GM04503 (cell line): ENCODE measurements at regions not wholly inside any gene's neighbourhood (a gene's known extent, or its start where the extent isn't known, plus 50 kb on each side); places are given as distances from the start of the nearest gene placed in this dataset.

ENCODE experiments used
- DNase-seq: peaks from one replicate; pipeline ENCODE4 v3.0.0-alpha.2; 2012; ENCODE audit warnings: low read depth

- DNase-seq, result no peak
Observed at GRCh38 chr9:1201901-1202300, 151.7 kb downstream of the DMRT2 start.

- no peak for DNase-seq
Observed at GRCh38 chr9:1202512-1203280, 152.5 kb downstream of the DMRT2 start.

- no peak for DNase-seq
Observed at GRCh38 chr9:1207686-1208085, 157.5 kb downstream of the DMRT2 start.

- DNase-seq, result no peak
Observed at GRCh38 chr9:1208157-1208556, 158.0 kb downstream of the DMRT2 start.

- no peak for DNase-seq
Observed at GRCh38 chr9:1210954-1211353, 160.8 kb downstream of the DMRT2 start.

- no peak for DNase-seq
Observed at GRCh38 chr9:1216532-1216931, 166.4 kb downstream of the DMRT2 start.

- DNase-seq, result no peak
Observed at GRCh38 chr9:1217076-1217475, 166.9 kb downstream of the DMRT2 start.

- DNase-seq, result no peak
Observed at GRCh38 chr9:1219284-1219683, 169.1 kb downstream of the DMRT2 start.

- DNase-seq, result no peak
Observed at GRCh38 chr9:1221298-1221697, 171.1 kb downstream of the DMRT2 start.

GRCh38 chr9:1222511-1222910 lies 172.4 kb downstream of the DMRT2 start:
- no peak for DNase-seq

GRCh38 chr9:1231998-1232919 lies 182.1 kb downstream of the DMRT2 start:
- DNase-seq, result peak; percentile 80

GRCh38 chr9:1233568-1233967 lies 183.4 kb downstream of the DMRT2 start:
- DNase-seq, result no peak

- DNase-seq, result no peak
Observed at GRCh38 chr9:1235650-1236049, 185.5 kb downstream of the DMRT2 start.

- DNase-seq, result no peak
Observed at GRCh38 chr9:1236061-1236460, 185.9 kb downstream of the DMRT2 start.

- no peak for DNase-seq
Observed at GRCh38 chr9:1238407-1238806, 188.2 kb downstream of the DMRT2 start.

- DNase-seq, result no peak
Observed at GRCh38 chr9:1248743-1249142, 198.6 kb downstream of the DMRT2 start.

- no peak for DNase-seq
Observed at GRCh38 chr9:1253064-1253979, 203.2 kb downstream of the DMRT2 start.

- no peak for DNase-seq
Observed at GRCh38 chr9:1254071-1254470, 203.9 kb downstream of the DMRT2 start.

- DNase-seq, result no peak
Observed at GRCh38 chr9:1256178-1256577, 206.0 kb downstream of the DMRT2 start.

- DNase-seq, result no peak
Observed at GRCh38 chr9:1261266-1261665, 211.1 kb downstream of the DMRT2 start.

GRCh38 chr9:1261879-1262766 lies 212.0 kb downstream of the DMRT2 start:
- DNase-seq, result no peak
